ENCODE measurements at regions not wholly inside any gene's neighbourhood (a gene's known extent, or its start where the extent isn't known, plus 50 kb on each side); places are given as distances from the start of the nearest gene placed in this dataset.

DNA sequence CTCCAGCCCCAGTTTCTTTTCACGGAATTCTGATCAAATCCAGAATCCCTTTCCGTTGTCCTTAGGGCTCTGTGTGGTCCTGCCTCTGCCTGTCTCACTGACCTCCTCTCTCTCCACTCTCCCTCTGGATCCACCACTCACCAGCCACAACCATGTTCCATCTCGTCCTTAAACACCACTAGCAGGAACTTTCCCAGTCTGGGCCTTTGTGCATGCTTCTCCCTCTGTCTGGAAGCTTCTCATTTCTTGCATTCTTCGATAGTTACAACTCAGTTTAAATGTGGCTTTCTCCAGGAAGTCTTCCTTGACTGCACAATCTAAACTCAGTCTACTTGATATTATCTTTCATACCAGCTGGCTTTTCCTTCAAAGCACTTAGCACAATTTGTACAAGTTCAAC is 117.7 kb upstream of the MSX2 start:
- intact Hi-C loops (cut with DNase I) = no loop called here
- TF ChIP-seq, protein P1, sequence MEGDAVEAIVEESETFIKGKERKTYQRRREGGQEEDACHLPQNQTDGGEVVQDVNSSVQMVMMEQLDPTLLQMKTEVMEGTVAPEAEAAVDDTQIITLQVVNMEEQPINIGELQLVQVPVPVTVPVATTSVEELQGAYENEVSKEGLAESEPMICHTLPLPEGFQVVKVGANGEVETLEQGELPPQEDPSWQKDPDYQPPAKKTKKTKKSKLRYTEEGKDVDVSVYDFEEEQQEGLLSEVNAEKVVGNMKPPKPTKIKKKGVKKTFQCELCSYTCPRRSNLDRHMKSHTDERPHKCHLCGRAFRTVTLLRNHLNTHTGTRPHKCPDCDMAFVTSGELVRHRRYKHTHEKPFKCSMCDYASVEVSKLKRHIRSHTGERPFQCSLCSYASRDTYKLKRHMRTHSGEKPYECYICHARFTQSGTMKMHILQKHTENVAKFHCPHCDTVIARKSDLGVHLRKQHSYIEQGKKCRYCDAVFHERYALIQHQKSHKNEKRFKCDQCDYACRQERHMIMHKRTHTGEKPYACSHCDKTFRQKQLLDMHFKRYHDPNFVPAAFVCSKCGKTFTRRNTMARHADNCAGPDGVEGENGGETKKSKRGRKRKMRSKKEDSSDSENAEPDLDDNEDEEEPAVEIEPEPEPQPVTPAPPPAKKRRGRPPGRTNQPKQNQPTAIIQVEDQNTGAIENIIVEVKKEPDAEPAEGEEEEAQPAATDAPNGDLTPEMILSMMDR (IDR thresholded peaks at IDR 0.05) = no peak
- H3K4me3 ChIP-seq = no peak overlapping the region
- H3K27me3 ChIP-seq = no peaks in the 10 kb centered on the region
- H3K9me3 ChIP-seq = no peaks in the 10 kb centered on the region
- no peak overlapping the region for H3K27ac ChIP-seq
- no peaks in the 10 kb centered on the region for H3K36me3 ChIP-seq
- H3K4me1 ChIP-seq = no peaks in the 10 kb centered on the region
- ATAC-seq = no peak
- no peak for DNase-seq

DNA sequence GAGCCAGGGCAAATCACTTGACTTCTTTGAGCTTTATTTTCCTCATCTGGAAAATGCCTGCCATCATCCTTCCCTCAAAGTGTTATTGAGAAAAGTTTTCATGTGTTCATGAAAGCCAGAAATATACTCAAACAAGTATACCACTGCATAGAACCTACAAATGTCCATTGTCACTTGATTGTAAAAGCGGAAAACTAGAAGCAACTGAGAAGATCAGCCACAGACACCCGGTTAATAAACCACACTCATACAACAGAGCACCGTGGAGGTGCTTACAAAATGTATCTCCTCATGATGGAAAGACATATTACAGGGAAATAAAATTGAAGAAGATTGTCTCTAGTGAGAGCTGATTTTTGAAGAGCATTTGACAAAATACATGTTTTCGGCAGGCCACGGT is 117.2 kb upstream of the MSX2 start:
- no peaks in the 10 kb centered on the region for H3K27me3 ChIP-seq
- ATAC-seq (no peak), DNase-seq (no peak)
- H3K4me1 ChIP-seq = no peaks in the 10 kb centered on the region
- TF ChIP-seq, protein P1 (IDR thresholded peaks at IDR 0.05) = no peak
- H3K36me3 ChIP-seq = no peaks in the 10 kb centered on the region
- no peaks in the 10 kb centered on the region for H3K9me3 ChIP-seq
- no peak overlapping the region for H3K4me3 ChIP-seq
- intact Hi-C loops (cut with DNase I) = no loop called here
- no peak overlapping the region for H3K27ac ChIP-seq

DNA sequence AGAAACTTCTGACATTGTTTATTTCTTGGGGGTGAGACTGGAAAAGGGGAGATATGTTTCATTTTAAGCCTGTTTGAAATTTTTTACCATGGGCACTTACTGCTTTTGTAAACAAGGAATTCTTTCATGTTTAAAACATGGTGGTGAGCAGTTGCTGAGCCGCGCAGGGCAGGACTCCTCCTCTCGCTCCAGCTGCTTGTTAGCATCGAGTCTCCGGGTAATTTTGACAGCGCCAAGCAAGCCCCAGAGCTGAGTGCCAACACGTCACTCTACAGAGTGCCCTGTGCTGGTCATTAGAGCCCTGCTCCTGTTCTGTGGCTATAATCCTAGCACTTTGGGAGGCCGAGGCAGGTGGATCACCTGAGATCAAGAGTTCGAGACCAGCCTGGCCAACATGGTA is 116.5 kb upstream of the MSX2 start:
- intact Hi-C loops (cut with DNase I) = no loop called here
- no peak for ATAC-seq

DNA sequence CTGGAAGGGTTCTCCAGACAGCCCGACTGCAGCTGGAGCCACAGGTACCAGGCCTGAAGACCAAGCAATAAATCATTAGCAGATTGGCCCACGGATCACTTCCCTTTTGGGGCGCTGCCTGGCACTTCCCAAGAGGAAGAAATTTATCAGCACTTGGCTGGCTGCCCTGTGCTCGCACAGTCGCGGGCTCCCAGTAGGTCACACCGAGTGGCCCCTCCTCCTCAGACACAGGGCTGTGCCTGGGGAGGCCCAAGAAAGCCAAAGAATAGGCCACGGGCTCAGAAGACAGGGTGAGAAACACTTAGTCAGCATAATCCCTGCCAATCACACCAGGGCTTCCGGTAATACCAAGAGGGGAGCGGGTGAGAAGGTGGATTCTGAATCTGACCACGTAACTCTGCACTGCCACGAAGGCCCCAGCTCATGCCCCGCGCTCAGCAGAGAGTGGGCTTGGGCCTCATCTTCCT is 115.7 kb upstream of the MSX2 start:
- TF ChIP-seq, protein P1 (IDR thresholded peaks at IDR 0.05) = no peak
- DNase-seq = peak; percentile 89

More for the DNA sequence above, 116.5 kb upstream of the MSX2 start:
- DNase-seq = no peak
- Histone ChIP-seq H3K4me3 (no peak overlapping the region), H3K27me3 (no peaks in the 10 kb centered on the region), H3K36me3 (no peaks in the 10 kb centered on the region), H3K4me1 (no peaks in the 10 kb centered on the region), H3K9me3 (no peaks in the 10 kb centered on the region), H3K27ac (no peak overlapping the region)
- TF ChIP-seq, protein P1 (IDR thresholded peaks at IDR 0.05) = no peak

DNA sequence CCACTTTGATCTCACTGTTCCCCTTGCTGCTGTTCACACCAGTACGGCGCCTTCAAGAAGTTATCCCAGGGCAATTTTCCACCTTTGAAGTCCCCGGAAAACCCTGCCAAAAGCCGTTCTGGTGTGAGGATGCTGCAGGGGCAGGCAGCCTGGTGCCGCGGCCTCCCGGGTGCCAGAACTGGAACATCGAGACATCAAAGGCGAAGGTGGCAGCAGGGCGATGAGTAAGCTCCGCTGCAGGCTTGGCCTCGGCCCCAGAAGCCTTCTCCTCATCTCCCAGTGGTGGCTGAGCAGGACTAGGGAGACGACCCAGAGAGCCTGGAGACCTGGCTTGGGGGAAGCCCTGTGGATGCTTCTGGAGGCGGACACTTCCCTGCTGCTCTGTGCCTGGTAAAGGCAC is 115.3 kb upstream of the MSX2 start:
- no peak for ATAC-seq
- intact Hi-C loops (cut with DNase I) = no loop called here
- Histone ChIP-seq H3K4me1 (no peaks in the 10 kb centered on the region), H3K4me3 (no peak overlapping the region), H3K36me3 (no peaks in the 10 kb centered on the region), H3K9me3 (no peaks in the 10 kb centered on the region), H3K27ac (no peak overlapping the region), H3K27me3 (no peaks in the 10 kb centered on the region)
- no peak for DNase-seq
- TF ChIP-seq, protein P1 (IDR thresholded peaks at IDR 0.05) = no peak

More for the DNA sequence above, 115.7 kb upstream of the MSX2 start:
- peak; percentile 90 for ATAC-seq
- intact Hi-C loops (cut with DNase I) = no loop called here
- Histone ChIP-seq H3K27ac (no peak overlapping the region), H3K27me3 (no peaks in the 10 kb centered on the region), H3K4me1 (no peaks in the 10 kb centered on the region), H3K4me3 (no peak overlapping the region), H3K36me3 (no peaks in the 10 kb centered on the region), H3K9me3 (no peaks in the 10 kb centered on the region)

DNA sequence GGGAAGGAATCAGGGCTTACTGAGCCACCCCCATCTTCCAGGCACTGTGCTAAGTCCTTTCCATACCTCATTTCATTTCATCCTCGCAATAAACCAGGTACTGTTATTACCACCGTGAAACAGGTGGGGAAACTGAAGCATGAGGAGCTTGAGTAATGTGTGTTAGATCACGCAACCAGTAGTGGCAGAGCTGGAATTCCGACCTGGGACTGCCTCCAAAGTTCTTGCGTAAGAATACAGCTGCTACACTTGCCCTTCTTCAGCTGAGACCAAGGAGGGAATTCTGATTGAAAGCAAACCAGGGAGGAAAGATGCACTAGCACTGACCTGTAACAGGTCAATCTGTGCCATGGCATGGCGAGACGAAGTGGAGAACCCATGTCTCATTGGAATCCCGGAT is 113.4 kb upstream of the MSX2 start:
- no peak overlapping the region for H3K27ac ChIP-seq
- DNase-seq (no peak), ATAC-seq (peak; percentile 76)
- TF ChIP-seq, protein P1 (IDR thresholded peaks at IDR 0.05) = no peak
- H3K4me1 ChIP-seq = no peaks in the 10 kb centered on the region
- no peaks in the 10 kb centered on the region for H3K9me3 ChIP-seq
- H3K4me3 ChIP-seq = no peak overlapping the region
- intact Hi-C loops (cut with DNase I) = no loop called here
- H3K27me3 ChIP-seq = no peaks in the 10 kb centered on the region
- H3K36me3 ChIP-seq = no peaks in the 10 kb centered on the region

Measured in upper lobe of right lung (tissue), 1 donor.